GM21390 (cell line): ENCODE measurements at regions not wholly inside any gene's neighbourhood (a gene's known extent, or its start where the extent isn't known, plus 50 kb on each side); places are given as distances from the start of the nearest gene placed in this dataset.
A peak's percentile ranks its signal among the peaks of the same experiment; 100 is the strongest.

Experiments
- ATAC-seq: cut with Tn5 transposase; IDR thresholded peaks from one replicate; pipeline ENCODE4 v1.9.1; 2021; ENCODE audit not compliant: unreplicated experiment

DNA sequence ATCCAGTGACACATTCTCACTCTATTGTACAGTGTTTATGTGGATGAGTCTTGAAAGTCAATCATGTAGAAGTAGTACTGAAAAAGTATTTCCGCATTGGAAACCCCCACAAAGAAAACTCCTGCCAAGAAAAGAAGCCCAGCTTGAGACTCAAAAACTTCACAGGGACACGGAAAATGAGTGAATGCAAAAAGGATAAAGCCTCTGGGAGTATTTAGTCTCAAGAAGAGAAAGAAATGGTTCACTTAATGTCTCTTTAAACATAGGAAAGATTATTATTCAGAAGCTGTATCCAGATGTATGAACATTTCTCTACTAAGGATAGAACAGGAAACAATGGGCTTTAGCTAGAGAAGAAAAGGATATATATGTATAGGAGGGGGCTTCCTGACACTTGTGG is 304.5 kb downstream of the BARHL2 start:
- ATAC-seq, result no peak

DNA sequence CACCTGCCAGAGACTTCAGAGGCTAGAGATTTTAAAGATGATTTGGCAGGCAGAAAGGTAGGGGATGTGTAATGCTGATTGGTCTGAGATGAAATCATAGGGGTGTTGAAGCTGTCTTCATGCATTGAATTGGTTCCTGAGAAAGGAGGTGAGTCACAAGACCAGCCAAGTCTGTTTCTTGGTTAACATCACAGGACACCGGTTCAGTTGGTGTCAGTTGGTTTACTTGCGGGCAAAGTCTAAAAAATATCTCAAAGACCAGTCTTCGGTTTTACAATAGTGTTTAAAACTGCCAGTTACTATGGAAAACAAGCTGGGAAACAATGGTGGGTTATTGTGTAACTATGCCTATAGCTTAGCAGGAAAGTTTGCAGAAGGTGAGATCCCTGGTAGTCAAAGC is 305.9 kb downstream of the BARHL2 start:
- no peak for ATAC-seq

DNA sequence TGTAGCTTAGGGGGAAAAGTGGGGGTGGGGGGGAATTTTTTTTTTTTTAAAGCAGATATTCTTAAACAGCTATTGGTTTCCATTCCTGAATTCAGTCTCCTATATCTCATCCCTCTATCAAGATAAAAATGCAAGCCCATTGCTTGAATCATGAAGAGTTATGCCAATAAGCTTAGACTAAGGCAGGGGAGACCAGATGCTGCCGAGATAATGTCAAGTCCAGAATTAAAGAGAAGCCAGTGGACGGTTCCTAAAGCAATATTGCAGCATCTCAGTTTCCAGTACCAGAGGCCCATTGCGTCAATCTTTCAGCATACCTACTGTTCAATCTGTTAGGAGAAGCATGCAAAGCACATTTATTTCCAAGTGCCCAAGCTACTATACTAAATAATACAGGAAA is 309.4 kb downstream of the BARHL2 start:
- ATAC-seq, result no peak

DNA sequence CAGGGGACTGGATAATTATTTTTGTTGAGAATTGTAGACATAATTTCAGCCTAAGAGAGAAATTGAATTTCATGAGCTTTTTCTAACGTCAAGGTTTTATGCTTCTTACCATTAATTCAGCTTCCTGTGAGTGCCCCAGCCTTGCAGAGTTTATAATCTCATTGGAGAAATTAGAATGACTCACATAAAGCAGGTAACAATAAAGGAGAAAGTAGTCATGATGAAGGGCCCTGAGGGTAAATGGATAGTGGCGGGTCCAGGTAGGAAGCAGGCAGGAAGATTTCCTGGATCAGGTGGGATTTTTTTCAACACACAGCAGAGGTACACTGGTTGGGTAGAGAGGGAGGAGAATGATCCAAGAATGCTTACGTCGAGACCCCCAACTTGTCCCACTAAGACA is 311.4 kb downstream of the BARHL2 start:
- no peak for ATAC-seq

DNA sequence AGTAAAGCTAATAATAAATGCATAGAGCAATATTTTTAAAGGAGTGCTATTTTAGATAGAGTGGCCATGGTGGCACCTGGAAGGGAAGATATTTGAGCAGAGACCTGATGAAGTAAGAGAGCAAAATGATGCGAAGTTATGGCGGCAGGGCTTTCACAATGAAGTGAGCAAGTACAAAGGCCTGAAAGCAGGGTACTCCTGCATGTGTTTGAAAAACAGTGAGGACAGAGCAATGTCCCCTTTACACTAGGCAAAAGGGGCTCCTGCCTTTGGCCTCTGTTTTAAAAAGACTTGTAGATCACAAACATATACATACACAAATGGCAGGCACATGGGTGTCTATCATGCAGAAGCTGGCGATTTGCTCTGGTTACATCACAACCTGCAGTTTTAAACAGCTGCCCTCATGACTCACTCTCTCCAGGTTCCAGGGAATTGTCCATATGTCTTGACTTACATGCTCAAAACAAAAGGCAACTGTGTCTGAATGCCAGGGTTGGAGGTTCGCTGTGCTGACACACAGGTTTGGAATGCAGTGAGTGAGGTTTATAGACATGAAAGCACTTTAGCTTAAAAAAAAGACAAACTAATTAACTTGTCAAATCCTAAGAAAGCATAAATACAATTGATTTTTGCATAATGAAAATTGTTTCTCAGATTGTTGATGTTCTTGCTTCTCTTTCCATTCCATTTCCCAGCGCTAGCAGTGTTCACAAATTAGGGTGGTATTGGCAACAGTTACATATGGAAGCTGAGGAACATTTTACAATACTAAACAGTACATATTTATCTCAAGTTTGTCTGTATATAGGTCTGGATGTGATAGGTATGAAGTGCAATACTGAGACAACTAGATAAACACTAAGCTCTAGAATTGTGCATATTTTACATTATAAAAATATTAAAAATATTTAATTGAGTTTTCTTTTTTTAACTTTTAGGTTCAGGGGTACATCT is 313.9 kb downstream of the BARHL2 start:
- no peak for ATAC-seq

DNA sequence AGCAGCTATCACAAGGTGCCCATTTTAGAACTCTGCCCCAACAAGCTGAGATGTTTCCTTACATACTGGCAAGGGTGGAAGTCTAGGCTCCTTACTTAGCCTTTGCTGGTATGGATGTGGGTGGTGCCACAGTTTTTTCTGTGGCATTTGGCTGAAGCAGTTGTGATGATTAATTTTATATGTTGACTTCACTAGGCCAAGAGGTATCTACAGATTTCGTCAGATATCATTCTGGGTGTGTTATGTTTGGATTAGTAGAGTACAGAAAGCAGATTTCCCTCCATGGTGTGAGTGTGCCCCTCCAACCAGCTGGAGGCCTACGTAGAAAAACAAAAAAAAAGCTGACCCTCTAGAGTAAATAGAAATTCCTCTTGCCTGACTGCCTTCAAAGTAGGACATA is 317.0 kb downstream of the BARHL2 start:
- ATAC-seq, result no peak

DNA sequence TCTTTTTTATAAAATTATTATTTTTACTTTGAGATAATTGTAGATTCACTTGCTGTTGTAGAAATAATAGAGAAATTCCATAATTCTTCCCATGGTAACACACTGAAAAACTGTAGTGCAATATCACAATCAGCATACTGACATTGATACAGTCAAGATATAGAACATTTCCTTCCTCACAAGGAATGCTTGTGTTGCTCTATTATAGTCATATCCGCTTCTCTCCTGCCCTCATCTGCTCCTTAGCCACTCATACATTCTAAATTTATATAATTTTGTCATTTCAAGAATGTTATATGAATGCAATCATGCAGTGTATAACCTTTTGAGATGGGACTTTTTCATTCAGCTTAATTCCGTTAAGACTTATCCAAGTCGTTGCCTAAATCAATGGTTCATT is 320.2 kb downstream of the BARHL2 start:
- no peak for ATAC-seq

DNA sequence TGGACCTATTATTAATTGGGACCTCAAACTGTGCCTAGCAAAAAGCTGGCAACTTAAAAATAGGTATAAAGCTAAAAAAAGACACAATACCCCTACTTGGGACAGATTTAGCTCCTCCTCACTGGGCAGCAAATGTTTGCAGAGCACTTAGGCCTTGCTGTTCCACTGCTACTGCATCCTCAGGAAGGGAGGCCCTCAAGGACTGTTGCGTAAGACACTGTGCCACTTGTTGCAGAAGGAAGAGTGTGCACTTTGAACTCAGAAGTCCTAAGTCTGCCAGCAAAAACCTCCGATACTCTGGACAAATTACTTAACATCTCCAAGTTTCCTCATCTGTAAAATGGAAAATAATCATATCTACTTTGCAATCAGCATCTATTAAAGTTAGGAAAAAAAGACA is 322.9 kb downstream of the BARHL2 start:
- no peak for ATAC-seq

DNA sequence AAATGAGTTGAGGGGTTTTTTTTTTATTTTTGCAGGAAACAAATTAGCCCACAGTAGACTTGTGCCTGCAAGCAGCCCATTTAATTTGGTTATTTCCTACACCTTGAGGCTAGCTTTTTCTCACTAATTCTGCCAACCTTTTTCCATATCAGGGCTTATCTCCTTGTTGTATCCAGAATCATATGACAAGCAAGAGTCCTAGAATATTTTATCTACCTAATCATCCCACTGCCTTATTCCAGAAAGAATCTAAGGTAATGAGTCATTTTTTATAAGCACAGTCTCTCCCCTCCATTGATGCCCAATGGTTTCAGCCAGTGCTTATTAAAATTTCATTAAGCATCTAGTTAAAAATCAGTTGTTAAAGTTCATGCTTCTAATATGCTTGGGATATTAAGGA is 324.1 kb downstream of the BARHL2 start:
- no peak for ATAC-seq

DNA sequence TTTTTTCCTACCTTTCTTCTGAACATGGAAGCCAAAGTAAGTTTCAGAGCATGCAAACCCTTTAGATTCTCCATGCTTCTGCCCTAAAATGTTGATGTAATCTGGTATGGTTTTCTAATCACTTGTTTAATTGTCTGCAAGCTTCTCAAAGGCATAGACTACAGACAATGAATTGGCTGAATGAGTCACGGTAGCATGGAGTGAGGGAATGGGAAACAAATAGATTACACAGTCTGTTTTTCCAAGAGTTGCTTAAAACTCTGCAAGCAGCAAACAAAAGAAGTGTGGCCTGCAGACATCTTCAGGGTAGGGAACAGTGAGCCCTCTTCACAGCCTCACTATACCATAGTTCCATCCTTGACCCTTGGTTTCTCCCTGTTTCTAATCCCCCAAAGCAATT is 326.0 kb downstream of the BARHL2 start:
- ATAC-seq, result no peak

DNA sequence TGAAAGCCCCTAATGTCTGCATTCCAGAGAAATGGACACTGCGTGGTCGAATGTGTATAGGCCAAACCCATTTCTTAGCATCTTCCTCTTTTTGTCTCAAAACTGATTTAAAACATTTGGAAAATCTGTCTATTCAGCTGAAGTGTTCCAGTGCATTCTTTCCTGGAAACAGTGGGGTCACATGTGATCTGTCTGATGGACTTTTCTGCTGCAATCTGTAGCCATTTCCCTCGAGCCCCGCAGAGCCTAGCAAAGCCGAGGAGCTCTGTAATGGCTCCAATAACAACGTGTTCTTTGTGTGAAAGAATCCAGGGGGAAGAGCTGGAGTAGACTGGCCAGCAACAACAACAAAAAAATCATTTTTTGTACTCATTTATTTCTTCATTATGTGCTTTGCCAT is 329.3 kb downstream of the BARHL2 start:
- ATAC-seq, result no peak

DNA sequence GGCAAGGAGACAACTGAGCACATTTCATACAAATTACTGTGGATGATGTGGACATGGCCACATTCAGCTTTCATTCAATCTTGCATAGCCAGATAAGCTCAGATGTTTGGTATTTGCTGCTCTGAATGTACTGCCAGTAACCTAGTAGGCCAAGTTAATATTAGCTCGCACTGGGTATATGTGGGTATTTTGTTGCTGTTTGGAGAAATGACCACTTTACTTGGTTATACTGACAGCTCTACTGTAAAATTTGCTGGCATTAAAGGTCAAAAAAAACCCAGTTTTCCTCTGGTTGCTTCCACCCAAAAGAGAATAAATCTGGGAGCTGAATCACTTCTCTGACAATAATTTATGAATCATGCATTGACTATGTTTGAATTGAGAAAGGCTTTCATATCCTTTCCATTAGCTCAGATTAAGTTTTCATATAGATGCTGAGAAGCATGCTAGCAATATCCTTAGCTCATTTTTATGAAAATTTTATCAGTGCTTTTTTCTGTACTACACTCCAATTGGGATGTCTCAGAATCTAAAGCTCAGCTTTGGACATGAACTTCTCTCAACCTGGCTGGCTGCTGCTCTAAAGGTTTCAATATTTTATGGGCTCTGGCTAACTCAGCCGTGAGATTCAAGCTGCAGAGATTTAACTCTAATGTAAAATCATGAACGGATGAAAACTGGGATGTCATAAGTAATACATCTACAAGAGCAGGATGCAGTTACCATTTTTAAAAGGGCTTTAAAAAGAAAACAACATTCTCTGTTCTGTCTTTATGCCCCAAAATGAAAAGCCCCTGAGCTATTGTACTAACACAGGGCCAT is 330.0 kb downstream of the BARHL2 start:
- ATAC-seq, result no peak

DNA sequence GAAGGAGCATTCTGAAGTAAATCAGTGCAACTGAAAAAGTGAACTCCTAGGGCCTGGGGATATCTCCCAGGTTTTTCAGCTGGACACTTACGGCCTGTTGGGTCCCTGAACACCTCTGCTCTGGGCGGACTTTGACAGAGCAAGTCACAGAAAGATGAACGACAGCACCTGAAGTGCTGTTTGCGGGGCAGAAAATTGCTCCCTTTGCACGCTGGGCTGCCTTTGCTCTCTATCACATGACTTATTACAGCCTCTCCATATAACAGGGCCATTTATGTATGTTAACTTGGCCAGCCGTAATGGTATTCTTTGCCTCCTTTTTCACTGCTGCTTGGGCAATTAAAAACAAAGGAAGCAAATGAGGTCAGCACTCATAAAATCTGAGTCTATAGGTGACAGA is 332.9 kb downstream of the BARHL2 start:
- ATAC-seq, result no peak

DNA sequence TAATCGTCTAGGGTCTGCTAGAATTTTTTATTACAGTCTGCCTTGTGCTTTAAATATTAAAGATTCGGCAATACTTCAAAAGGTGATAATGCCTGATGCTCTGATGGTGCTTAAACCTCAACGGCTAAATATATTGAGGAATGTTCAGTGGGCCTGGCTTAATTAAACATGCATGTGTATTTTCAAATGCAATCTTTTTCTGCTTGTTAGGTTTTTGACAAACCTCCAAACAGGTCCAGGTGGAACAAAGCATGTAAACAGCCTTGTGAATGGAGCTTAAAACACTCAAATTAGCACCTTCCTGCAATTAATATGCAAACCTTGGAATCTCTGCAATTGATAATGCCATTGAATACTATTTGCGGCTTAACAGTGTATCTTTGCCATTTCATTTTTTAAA is 334.9 kb downstream of the BARHL2 start:
- ATAC-seq, result no peak

DNA sequence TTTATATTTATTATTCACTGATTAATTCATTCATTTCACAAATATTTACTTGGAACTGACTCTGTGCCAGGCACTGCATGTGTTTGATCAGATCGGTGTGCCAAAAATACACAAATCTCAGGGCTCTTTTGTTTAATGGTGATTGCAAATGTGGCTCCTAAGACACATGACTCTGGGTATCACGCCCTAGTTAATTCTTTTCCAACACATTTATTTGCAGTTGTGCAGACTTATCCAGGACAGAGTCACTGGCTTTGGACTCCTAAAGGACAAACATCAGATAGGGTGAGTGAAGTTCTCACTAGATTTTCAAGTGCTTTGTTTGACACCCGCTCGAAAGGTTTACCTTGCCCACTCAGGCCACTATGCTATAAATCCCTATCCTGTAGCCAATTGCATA is 335.5 kb downstream of the BARHL2 start:
- no peak for ATAC-seq

DNA sequence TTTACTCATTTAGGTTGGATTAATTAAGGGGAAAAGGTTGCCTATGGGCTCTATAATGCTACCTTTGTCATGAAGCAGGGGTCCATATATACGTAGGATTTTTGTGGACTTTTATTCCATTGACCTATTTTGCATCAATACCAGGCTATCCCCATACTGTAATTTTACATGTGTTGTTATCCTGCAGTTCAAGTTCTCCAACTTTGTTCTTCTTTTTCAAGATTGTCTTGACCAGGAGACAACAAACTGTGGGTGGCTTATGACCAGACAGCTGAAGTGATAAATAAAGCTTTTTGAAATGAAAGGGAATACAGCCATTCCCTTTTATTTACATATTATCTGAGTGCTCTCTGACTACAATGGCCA is 345.7 kb downstream of the BARHL2 start:
- ATAC-seq, result no peak

DNA sequence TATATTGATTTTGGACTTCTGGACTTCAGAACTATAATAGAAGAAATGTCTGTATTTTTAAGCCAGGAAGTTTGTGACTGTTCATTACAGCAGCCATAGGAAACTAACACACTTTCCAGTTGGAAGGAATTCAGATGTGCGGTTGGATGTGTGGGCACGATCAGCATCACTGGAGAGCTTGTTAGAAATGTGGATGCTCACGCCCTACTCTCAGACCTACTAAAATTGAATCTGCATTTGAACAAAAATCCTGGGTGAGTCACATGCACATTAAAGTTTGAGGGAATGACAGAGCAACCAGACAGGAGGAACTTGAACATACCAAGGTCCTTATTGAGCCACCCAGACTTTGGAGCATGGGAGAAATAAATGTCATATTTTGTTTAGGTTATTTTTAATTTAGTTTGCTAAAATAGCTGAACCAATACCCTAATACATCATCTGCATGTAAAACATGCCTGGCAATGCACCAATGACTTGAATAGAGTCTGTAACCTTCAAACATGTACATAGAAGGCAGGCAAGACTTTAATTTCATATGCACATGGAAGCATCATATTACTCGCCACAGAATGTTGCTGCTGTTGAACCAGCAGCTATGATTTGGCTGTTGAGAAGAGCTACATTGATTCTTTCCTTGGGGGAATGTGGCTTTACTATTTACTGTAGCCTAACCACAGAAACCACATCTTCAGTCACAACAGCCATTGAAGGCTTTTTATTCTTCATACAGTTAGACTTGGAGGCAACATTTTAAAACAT is 346.2 kb downstream of the BARHL2 start:
- ATAC-seq, result no peak

DNA sequence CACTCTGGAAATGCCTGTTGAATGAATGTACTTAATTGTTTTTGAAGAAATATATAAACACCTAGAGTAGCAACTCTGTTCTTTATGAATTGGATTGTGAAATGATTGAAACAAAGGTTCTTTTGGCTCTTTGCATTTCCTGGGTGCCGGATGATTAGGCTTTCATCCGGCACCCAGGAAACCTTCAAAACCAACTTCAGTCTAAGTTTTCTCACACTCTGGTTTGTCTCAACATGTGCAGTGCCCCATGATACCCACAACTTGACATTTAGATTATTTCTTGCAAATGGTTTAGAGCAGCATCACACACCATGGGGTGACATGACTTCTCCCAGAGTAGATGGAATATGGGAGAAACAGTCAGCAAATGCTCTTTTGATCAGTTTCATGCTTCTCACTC is 354.9 kb downstream of the BARHL2 start:
- ATAC-seq, result no peak

DNA sequence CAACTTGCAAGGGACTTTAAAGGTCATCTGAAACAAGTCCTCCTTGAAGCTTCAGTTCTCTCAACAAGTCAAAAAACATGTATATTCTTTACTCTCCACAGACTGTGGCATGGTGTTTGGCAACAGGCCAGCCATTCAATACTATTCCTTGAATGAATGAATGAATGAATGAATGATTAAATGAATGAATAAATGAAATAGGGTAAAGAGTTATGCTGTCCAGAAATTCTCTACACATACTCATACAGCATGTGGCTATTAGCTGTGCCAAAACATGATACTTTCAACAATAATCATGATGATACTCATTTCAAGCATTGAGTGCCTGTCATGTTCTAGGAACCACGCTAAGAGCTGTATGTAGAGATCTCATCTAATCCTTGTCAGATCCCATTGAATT is 356.1 kb downstream of the BARHL2 start:
- ATAC-seq, result no peak

DNA sequence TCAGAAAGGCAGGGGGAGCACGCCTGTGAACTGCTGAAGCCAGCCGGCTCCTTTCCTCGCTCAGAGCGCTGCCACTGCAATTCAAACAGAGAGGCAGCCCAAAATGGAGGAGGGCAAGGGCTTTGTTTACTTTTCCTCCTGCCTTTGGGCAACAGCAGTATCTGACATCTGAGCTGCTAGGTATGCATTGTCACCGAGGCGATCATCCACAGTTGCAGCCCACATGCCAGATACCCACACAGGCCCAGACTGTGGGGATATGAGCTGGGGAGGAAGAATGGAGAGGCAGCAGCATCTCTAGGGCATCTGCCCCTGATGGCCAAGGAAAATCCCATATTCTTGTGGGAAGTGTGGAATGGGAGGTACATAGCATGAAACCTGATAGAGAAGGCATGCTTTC is 357.1 kb downstream of the BARHL2 start:
- no peak for ATAC-seq

DNA sequence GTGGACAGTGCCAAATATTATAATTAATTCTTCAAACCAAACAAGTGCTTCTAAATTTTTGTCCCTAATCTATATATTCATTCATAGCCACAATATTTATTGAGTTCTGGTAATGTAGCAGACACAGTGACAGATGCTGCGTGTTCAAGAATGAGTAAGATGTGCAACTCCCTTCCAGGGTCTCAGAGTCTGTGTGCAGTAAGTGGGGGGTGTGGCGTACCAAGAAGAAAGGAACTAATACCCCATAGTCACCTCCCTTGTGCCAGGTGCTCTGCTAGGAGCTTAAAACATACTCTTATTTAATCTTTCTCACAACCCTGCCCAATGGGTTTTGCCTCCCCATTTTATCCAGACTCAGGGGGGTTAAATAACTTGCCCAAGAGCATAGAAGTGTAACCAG is 358.7 kb downstream of the BARHL2 start:
- ATAC-seq, result no peak

DNA sequence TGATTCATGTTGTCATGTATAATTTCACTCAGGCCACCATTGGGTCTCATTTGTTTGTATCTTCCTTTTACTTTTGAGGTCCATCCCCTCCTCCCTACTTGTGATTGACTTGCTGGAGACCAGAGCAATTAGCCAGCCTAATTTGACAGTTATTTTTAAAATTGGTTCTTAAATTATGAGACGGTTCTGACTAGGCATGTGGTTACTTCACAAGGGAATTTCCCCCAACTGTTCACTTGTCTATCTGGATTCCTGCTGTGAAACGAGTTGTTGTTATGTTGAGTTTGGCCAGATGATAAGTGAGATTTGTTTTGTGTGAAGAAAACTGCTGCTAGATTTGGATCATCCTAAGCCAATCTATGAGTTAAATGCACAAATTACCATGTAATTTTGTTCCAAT is 359.1 kb downstream of the BARHL2 start:
- peak; percentile 53 for ATAC-seq
